ENCODE measurements at regions not wholly inside any gene's neighbourhood (a gene's known extent, or its start where the extent isn't known, plus 50 kb on each side); places are given as distances from the start of the nearest gene placed in this dataset.

DNA sequence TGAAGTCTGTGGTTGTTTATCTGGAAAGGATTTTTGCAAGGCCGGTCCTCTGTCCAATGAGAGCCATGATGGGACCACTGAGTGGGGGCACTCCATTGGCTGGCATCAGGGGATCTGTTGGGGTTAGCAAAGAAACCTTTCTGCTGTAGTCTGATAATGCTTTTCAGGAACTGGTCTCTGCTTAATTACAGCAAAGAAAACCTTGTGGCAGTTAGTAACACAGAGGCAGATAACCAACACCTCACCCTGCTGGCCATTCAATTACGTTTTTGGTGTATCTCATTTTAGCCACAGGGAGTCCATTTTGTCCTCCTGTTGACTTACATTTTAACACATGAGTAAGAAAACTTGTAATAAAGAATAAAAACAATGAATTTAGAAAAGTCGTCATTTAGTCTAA is 629.3 kb upstream of the MDGA2 start:
- TF ChIP-seq, protein P1, sequence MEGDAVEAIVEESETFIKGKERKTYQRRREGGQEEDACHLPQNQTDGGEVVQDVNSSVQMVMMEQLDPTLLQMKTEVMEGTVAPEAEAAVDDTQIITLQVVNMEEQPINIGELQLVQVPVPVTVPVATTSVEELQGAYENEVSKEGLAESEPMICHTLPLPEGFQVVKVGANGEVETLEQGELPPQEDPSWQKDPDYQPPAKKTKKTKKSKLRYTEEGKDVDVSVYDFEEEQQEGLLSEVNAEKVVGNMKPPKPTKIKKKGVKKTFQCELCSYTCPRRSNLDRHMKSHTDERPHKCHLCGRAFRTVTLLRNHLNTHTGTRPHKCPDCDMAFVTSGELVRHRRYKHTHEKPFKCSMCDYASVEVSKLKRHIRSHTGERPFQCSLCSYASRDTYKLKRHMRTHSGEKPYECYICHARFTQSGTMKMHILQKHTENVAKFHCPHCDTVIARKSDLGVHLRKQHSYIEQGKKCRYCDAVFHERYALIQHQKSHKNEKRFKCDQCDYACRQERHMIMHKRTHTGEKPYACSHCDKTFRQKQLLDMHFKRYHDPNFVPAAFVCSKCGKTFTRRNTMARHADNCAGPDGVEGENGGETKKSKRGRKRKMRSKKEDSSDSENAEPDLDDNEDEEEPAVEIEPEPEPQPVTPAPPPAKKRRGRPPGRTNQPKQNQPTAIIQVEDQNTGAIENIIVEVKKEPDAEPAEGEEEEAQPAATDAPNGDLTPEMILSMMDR (conservative IDR thresholded peaks at IDR 0.05; ENCODE audit: low read depth, low read length) = no peak
- TF ChIP-seq EZH2phosphoT487 (IDR thresholded peaks at IDR 0.05; ENCODE audit: borderline replicate concordance, low read length) (no peak), EZH2 (IDR thresholded peaks at IDR 0.05; ENCODE audit: low read length, unreplicated experiment) (no peak)
